Calu3 (cell line): ENCODE measurements at regions not wholly inside any gene's neighbourhood (a gene's known extent, or its start where the extent isn't known, plus 50 kb on each side); places are given as distances from the start of the nearest gene placed in this dataset.

ENCODE experiments used
- BruUV-seq: library from RNA; stranded (reverse); fragments of 400-500 nt; replicated peaks from 2 replicates; lab custom pipeline; 2021; lab: Mats Ljungman, UMichigan
- CTCF ChIA-PET: fragments of 300-600 bp; sonication (Branson Sonifier 250); formaldehyde crosslinking; loops from one replicate; lab custom pipeline; 2022; ENCODE audit warnings: antibody characterized with exemption; lab: Charles Lee
- DNase-seq: peaks from one replicate; pipeline ENCODE4 v3.0.0; 2022
- H3K27ac Mint-ChIP-seq: one replicate; pipeline ENCODE4 v1.8.0; 2022; ENCODE audit warnings: mixed read lengths; ENCODE audit not compliant: unreplicated experiment
- H3K27me3 Mint-ChIP-seq: one replicate; pipeline ENCODE4 v1.8.0; 2022; ENCODE audit warnings: mixed read lengths; ENCODE audit not compliant: unreplicated experiment
- H3K36me3 Mint-ChIP-seq: one replicate; pipeline ENCODE4 v1.8.0; 2022; ENCODE audit warnings: mild to moderate bottlenecking, moderate library complexity, mixed read lengths; ENCODE audit not compliant: insufficient read depth, unreplicated experiment
- H3K4me1 Mint-ChIP-seq: one replicate; pipeline ENCODE4 v1.8.0; 2022; ENCODE audit warnings: mild to moderate bottlenecking, low read depth, mixed read lengths; ENCODE audit not compliant: unreplicated experiment
- H3K4me3 Mint-ChIP-seq: one replicate; pipeline ENCODE4 v1.8.0; 2022; ENCODE audit warnings: mild to moderate bottlenecking, low read depth, moderate library complexity, mixed read lengths; ENCODE audit not compliant: unreplicated experiment
- H3K9me3 Mint-ChIP-seq: one replicate; pipeline ENCODE4 v1.8.0; 2022; ENCODE audit warnings: low read depth, mixed read lengths; ENCODE audit not compliant: unreplicated experiment
- intact Hi-C: fragments of 100-400 bp; cut with micrococcal nuclease; formaldehyde crosslinking; loops from one replicate; pipeline ENCODE4 v1.10.0; 2022; ENCODE audit not compliant: unreplicated experiment
- TF ChIP-seq, protein P1 (sequence below): fragments of 200-600 bp; IDR thresholded peaks from one replicate; pipeline ENCODE4 v1.8.0; 2022; ENCODE audit warnings: antibody characterized with exemption; ENCODE audit not compliant: unreplicated experiment

DNA sequence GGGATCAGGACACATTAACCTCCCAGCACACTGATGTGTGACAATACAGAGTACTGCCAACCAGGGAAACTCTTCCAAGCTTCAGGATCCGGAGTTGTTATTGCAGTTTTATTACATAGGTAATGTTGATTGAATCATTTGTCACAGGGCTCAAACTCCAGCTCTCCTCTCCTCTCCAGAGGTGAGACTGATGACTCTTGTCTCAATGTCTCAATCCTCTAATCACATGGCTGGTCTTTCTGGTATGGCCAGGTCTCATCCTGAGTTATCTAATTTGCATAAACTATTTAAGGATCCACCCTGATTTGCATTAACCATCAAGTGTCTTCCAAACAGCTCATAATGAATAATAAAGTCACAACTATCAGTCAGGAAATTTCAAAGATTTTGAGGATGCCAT is 522.6 kb upstream of the PCDH9 start:
- BruUV-seq = no TSS peak

DNA sequence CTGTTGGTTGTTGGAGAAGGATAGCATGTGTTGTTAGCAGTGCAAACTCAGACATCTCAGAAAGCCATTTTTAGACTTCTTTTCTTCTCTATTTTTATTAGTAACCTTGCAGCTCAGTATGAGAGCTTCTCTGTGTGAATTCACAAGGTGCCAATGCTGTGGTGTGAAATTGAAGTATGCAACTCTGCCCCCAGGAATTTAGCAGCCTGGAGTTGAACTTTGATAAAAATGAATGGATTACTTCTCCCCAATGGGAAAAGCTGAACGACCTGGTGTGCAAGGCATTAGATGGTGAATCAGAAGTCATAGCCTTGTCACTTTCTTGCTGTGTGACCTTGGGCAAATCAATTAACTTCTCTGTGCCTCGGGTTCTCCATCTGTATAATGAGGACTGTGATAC is 512.3 kb upstream of the PCDH9 start:
- CTCF ChIA-PET = no interaction called here
- TF ChIP-seq, protein P1, sequence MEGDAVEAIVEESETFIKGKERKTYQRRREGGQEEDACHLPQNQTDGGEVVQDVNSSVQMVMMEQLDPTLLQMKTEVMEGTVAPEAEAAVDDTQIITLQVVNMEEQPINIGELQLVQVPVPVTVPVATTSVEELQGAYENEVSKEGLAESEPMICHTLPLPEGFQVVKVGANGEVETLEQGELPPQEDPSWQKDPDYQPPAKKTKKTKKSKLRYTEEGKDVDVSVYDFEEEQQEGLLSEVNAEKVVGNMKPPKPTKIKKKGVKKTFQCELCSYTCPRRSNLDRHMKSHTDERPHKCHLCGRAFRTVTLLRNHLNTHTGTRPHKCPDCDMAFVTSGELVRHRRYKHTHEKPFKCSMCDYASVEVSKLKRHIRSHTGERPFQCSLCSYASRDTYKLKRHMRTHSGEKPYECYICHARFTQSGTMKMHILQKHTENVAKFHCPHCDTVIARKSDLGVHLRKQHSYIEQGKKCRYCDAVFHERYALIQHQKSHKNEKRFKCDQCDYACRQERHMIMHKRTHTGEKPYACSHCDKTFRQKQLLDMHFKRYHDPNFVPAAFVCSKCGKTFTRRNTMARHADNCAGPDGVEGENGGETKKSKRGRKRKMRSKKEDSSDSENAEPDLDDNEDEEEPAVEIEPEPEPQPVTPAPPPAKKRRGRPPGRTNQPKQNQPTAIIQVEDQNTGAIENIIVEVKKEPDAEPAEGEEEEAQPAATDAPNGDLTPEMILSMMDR = no peak
- DNase-seq = no peak
- H3K9me3 Mint-ChIP-seq = no peaks in the 10 kb centered on the region
- H3K4me3 Mint-ChIP-seq = no peak overlapping the region
- BruUV-seq = no TSS peak
- H3K27me3 Mint-ChIP-seq = no peaks in the 10 kb centered on the region
- H3K4me1 Mint-ChIP-seq = no peaks in the 10 kb centered on the region
- H3K27ac Mint-ChIP-seq = no peak overlapping the region
- intact Hi-C loops = no loop called here
- no peaks in the 10 kb centered on the region for H3K36me3 Mint-ChIP-seq

More for the DNA sequence above, 522.6 kb upstream of the PCDH9 start:
- intact Hi-C loops = no loop called here
- CTCF ChIA-PET = no interaction called here
- TF ChIP-seq, protein P1 = no peak
- Mint-ChIP-seq H3K36me3 (no peaks in the 10 kb centered on the region), H3K4me1 (no peaks in the 10 kb centered on the region), H3K4me3 (no peak overlapping the region), H3K9me3 (peaks cover 6% of the 10 kb centered on the region), H3K27ac (no peak overlapping the region), H3K27me3 (no peaks in the 10 kb centered on the region)
- no peak for DNase-seq

DNA sequence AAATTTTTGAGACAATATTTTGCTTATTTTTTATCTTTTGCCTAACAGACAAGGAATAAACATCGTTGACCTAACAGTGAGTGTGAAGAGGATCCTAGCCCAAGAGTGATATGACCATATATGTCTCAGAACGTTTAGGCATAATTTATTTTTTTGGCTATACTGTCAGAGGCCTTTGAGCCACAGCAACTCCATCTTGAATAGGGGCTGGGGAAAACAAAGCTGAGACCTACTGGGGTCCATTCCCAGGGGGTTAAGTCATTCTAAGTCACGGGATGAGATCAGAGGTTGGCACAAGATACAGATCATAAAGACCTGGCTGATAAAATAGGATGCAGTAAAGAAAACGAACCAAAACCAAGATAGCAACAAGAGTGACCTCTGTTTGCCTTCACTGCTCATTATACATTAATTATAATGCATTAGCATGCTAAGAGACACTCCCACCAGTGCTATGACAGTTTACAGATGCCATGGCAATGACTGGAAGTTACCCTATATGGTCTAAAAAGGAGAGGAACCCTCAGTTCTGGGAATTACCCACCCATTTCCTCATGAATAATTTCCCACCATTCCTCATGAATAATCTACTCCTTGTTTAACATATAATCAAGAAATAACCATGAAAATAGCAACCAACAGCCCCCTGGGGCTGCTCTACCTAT is 510.9 kb upstream of the PCDH9 start:
- no peaks in the 10 kb centered on the region for H3K36me3 Mint-ChIP-seq
- TF ChIP-seq, protein P1 = no peak
- H3K4me3 Mint-ChIP-seq = no peak overlapping the region
- no peaks in the 10 kb centered on the region for H3K27me3 Mint-ChIP-seq
- BruUV-seq = no TSS peak
- CTCF ChIA-PET = no interaction called here
- no peaks in the 10 kb centered on the region for H3K9me3 Mint-ChIP-seq
- no peak for DNase-seq
- no peak overlapping the region for H3K27ac Mint-ChIP-seq
- H3K4me1 Mint-ChIP-seq = no peaks in the 10 kb centered on the region
- intact Hi-C loops = no loop called here

DNA sequence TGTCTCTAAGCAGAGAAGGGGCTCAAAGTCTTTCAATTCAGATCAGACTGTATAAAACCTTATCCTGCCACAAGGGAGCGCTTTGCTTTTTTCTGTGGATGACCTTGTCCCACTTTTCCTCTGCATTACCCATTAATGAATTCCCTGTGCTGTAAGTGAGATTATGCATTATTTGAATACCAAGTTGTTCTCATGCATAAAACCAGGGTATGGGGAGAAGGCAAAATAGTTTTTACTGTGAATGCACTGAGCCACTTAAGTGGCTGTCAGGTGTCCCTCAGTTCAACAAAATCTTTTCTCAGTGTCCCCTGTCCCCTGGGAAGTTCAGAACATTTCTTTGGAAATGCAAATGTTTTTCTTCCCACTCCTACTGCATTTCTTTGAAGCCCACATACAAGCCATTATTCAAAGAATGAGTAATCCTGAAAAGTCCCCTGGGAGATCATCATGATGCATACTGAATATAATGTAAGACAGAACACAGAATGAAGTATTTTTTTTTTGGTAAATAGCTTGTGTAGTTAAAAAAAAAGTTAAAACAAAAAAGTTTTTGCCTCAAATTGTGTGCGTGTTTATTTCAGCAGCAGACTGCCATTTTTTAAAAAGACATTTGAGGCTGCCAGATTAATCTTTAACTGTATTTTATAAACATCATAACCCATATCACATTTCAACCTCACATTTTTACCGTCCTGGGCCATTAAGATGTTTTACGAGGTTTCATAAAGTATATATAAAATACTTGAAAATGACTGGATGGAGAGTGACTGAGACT is 506.7 kb upstream of the PCDH9 start:
- H3K27ac Mint-ChIP-seq = no peak overlapping the region
- TF ChIP-seq, protein P1 = no peak
- DNase-seq = no peak
- no peak overlapping the region for H3K4me3 Mint-ChIP-seq
- H3K4me1 Mint-ChIP-seq = no peaks in the 10 kb centered on the region
- no TSS peak for BruUV-seq
- H3K36me3 Mint-ChIP-seq = no peaks in the 10 kb centered on the region
- intact Hi-C loops = no loop called here
- H3K9me3 Mint-ChIP-seq = peaks cover 2% of the 10 kb centered on the region
- H3K27me3 Mint-ChIP-seq = no peaks in the 10 kb centered on the region
- CTCF ChIA-PET = no interaction called here
